ENCODE measurements at regions not wholly inside any gene's neighbourhood (a gene's known extent, or its start where the extent isn't known, plus 50 kb on each side); places are given as distances from the start of the nearest gene placed in this dataset.

DNA sequence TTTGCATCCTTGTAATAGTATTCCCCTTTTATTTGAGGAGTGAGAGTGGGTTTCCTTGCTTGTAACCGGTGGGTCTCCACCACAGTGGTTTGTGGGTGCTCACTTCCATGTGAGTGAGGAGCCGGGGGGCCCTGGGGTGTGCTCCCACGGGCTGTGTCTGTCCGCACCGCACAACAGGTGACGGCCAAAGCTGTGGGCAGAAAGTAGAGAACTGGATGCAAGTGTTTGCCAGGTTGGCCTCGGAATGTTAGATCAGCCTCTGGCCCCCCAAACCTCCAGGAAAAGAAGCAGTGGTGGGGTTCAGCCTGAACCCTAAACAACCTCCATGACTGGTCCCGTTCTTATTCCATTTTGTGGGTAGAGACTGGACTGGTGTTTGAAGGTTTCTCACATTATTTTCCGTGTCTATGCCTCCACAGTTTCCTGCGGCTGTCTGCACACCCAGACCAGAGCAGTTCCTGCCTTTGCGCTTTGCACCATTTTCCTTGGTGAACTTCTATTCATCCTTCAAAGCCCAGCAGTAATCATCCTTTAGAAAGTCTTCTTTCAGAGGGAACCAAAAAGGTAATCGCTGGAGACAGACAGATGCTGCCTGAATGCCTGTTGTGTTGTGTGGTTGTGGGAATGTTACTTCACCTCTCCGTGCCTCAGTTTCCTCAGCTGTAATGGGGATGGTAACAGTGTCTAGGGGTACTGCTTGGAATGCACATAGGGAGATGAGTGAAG is 77.2 kb downstream of the MYEOV start:
- Histone ChIP-seq H2AFZ (ENCODE audit: low read length) (no peak overlapping the region), H2BK120ac (replicated peaks; ENCODE audit: low read depth, low read length) (no peak overlapping the region), H2BK15ac (ENCODE audit: low read length) (no peak overlapping the region), H3K79me1 (ENCODE audit: low read depth, low read length) (no peaks in the 10 kb centered on the region), H3K4me3 (ENCODE audit: extremely low read depth in 1 of 4, insufficient read depth in 2 of 4, low read depth in 3 of 4, low read length in 4 of 4) (no peak overlapping the region), H2BK5ac (ENCODE audit: low read depth, low read length) (no peak overlapping the region), H3K9me3 (ENCODE audit: insufficient read depth in 2 of 2, low read depth in 1 of 2, low read length in 1 of 2) (peaks cover 8 to 12% of the 10 kb centered on the region in 2 experiments; a peak in 3 of 4 replicates), H3K23ac (ENCODE audit: insufficient read length) (no peak overlapping the region), H3K23me2 (ENCODE audit: low read depth, low read length) (no peaks in the 10 kb centered on the region), H4K91ac (replicated peaks; ENCODE audit: insufficient read length, low read length) (no peak overlapping the region), H3K36me3 (ENCODE audit: control insufficient read depth in 2 of 4, insufficient read depth in 4 of 4, low read length in 3 of 4) (no peaks in the 10 kb centered on the region), H4K5ac (ENCODE audit: insufficient read length, low read depth, low read length) (no peak overlapping the region), H2BK12ac (ENCODE audit: low read depth, low read length) (no peak overlapping the region), H3K9ac (replicated peaks in 1 of 4; ENCODE audit: extremely low read depth in 1 of 4, low read depth in 3 of 4, low read length in 3 of 4) (no peak overlapping the region), H3K4me1 (replicated peaks in 1 of 4; ENCODE audit: control insufficient read depth in 3 of 4, insufficient read depth in 4 of 4, low read length in 3 of 4) (no peaks in the 10 kb centered on the region; a peak in 1 of 7 replicates), H2AK5ac (ENCODE audit: low read depth, low read length) (no peak overlapping the region), H2BK20ac (ENCODE audit: low read length) (no peak overlapping the region), H4K20me1 (replicated peaks in 1 of 2; ENCODE audit: control insufficient read depth in 1 of 2, insufficient read depth in 2 of 2, low read length in 2 of 2) (no peaks in the 10 kb centered on the region), H3K56ac (replicated peaks; ENCODE audit: insufficient read length, low read depth, low read length) (no peak overlapping the region), H3K4me2 (ENCODE audit: insufficient read depth in 1 of 2, low read depth in 2 of 2, low read length in 2 of 2) (no peak overlapping the region), H4K8ac (ENCODE audit: extremely low read depth, insufficient read depth, low read length) (no peak overlapping the region), H3K27me3 (replicated peaks in 1 of 4; ENCODE audit: control insufficient read depth in 3 of 4, extremely low read depth in 1 of 4, insufficient read depth in 3 of 4, low read length in 3 of 4) (no peaks in the 10 kb centered on the region), H3K18ac (ENCODE audit: extremely low read depth, low read length) (no peak overlapping the region), H3K14ac (ENCODE audit: insufficient read length) (no peak overlapping the region), H3K4ac (replicated peaks; ENCODE audit: insufficient read length, low read depth, low read length) (no peak overlapping the region), H3K79me2 (ENCODE audit: control insufficient read depth in 1 of 2, insufficient read depth in 2 of 2, low read length in 2 of 2) (no peaks in the 10 kb centered on the region), H3K27ac (ENCODE audit: low read depth, low read length) (no peak overlapping the region)
- POLR2A ChIA-PET (ENCODE audit: partially characterized antibody) = no interaction called here
- DNase-seq (ENCODE audit: low read depth in 1 of 2, low spot score in 2 of 2) (no peak), FAIRE-seq (no peak)
- 91% methylated on average over 13 of the region's 13 CpGs; no CpG with 5 or more reads in 1 of the 2 experiments for WGBS, 2 experiments (ENCODE audit: extremely low coverage in 1 of 2, insufficient coverage in 1 of 2, insufficient read length in 1 of 2, insufficient replicate concordance in 2 of 2, low coverage in 1 of 2, low lambda C conversion rate in 2 of 2, missing lambda C conversion rate in 1 of 2)
- TF ChIP-seq SP2 (IDR thresholded peaks at IDR 0.05; ENCODE audit: low read length) = no peak
- no peak for TF ChIP-seq RNF2 (IDR thresholded peaks at IDR 0.05; ENCODE audit: borderline replicate concordance, low read depth, low read length, missing control alignments, poor library complexity, severe bottlenecking)
- TF ChIP-seq RFX5 (IDR thresholded peaks at IDR 0.05; ENCODE audit: borderline replicate concordance, low read depth, low read length) = no peak
- TF ChIP-seq SIX5 (IDR thresholded peaks at IDR 0.05; ENCODE audit: low read depth, low read length) = no peak
- no peak for TF ChIP-seq RAD21 (IDR thresholded peaks at IDR 0.05 in 1 of 2, conservative IDR thresholded peaks at IDR 0.05 in 1 of 2; ENCODE audit: low read depth in 2 of 2, low read length in 2 of 2)
- TF ChIP-seq, protein P1, sequence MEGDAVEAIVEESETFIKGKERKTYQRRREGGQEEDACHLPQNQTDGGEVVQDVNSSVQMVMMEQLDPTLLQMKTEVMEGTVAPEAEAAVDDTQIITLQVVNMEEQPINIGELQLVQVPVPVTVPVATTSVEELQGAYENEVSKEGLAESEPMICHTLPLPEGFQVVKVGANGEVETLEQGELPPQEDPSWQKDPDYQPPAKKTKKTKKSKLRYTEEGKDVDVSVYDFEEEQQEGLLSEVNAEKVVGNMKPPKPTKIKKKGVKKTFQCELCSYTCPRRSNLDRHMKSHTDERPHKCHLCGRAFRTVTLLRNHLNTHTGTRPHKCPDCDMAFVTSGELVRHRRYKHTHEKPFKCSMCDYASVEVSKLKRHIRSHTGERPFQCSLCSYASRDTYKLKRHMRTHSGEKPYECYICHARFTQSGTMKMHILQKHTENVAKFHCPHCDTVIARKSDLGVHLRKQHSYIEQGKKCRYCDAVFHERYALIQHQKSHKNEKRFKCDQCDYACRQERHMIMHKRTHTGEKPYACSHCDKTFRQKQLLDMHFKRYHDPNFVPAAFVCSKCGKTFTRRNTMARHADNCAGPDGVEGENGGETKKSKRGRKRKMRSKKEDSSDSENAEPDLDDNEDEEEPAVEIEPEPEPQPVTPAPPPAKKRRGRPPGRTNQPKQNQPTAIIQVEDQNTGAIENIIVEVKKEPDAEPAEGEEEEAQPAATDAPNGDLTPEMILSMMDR (IDR thresholded peaks at IDR 0.05; ENCODE audit: control extremely low read depth in 1 of 3, insufficient read depth in 1 of 3, low read depth in 1 of 3, low read length in 3 of 3) = no peak
- CTCF ChIA-PET (ENCODE audit: partially characterized antibody) = interaction anchor here (1.1 to 1.9 kb wide), 2 partner anchors 78 to 270 kb away, joined by 4 to 8 read pairs; no protein-coding TSS in a partner anchor

Measured in H1 (cell line).